Thyroid gland (tissue), 4 donors: ENCODE measurements at regions not wholly inside any gene's neighbourhood (a gene's known extent, or its start where the extent isn't known, plus 50 kb on each side); places are given as distances from the start of the nearest gene placed in this dataset.

ENCODE experiments used
- CTCF ChIP-seq, 6 experiments: fragments of 200-600 bp in 3 of 6; fragments of 450-650 bp in 3 of 6; sonication (generic) in 3 of 6; IDR thresholded peaks; one replicate each; pipeline ENCODE4 v1.5.1; 2016 to 2019; ENCODE audit warnings: antibody characterized with exemption in 6 of 6, mild to moderate bottlenecking in 2 of 6, inconsistent platforms in 1 of 6, moderate library complexity in 1 of 6
- POLR2A ChIP-seq, 2 donors: fragments of 450-650 bp; IDR thresholded peaks; one replicate each; pipeline ENCODE4 v1.6.1; 2017; ENCODE audit warnings: antibody characterized with exemption in 2 of 2, mild to moderate bottlenecking in 2 of 2, moderate library complexity in 1 of 2

DNA sequence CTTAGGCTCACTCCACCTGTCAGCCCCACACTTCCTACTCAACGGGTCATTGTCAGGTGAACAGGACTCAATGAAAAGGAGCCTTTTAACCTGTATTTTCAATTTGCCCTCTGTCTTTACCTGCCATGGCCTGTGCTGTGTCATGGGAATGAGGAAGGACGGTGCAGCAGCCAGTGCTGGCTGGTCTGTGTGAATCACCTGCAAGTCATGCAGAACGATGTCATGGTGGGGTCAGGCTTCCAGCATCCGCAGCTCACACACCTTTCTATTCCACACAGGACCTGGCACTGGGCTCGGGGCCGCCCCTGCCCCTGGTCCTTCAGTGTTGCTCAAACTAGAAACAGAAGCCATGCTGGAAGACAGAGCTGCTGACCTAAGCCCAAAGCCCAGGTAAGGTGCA is 188.7 kb upstream of the GMDS start:
- TF ChIP-seq POLR2A (IDR thresholded peaks at IDR 0.05) (no peak), CTCF (IDR thresholded peaks at IDR 0.05) (no peak)
